Vagina (tissue), 2 donors: ENCODE measurements at regions not wholly inside any gene's neighbourhood (a gene's known extent, or its start where the extent isn't known, plus 50 kb on each side); places are given as distances from the start of the nearest gene placed in this dataset.
"Not testable (repeated sequence)": the region's sequence is repeated elsewhere in the genome, so short reads cannot be mapped to it uniquely, and the experiment has no call there.

Source experiments
- DNase-seq, 2 donors: peaks; one replicate each; pipeline ENCODE4 v3.0.0-alpha.2; 2017; ENCODE audit errors: extremely low spot score in 2 of 2
- H3K27ac ChIP-seq: fragments of 200-600 bp; sonication (generic); one replicate; pipeline ENCODE4 v1.5.1; 2019
- H3K27me3 ChIP-seq: fragments of 200-600 bp; sonication (generic); one replicate; pipeline ENCODE4 v1.5.1; 2019
- H3K36me3 ChIP-seq, 2 donors: fragments of 200-600 bp; sonication (generic); one replicate each; pipeline ENCODE4 v1.5.1; 2017 to 2019
- H3K4me1 ChIP-seq: fragments of 200-600 bp; sonication (generic); one replicate; pipeline ENCODE4 v1.5.1; 2019
- H3K4me3 ChIP-seq, 2 donors: fragments of 200-600 bp; sonication (generic); 1 replicate in 1 of 2; 2 replicates in 1 of 2; pipeline ENCODE4 v1.5.1; 2016 to 2019
- H3K9me3 ChIP-seq: fragments of 200-600 bp; sonication (generic); one replicate; pipeline ENCODE4 v1.5.1; 2019
- POLR2A ChIP-seq, 2 donors: fragments of 450-650 bp; IDR thresholded peaks; one replicate each; pipeline ENCODE4 v1.6.1; 2017; ENCODE audit warnings: antibody characterized with exemption in 2 of 2, mild to moderate bottlenecking in 2 of 2, moderate library complexity in 2 of 2
- POLR2AphosphoS5 ChIP-seq, 2 donors: sonication (generic); formaldehyde crosslinking; IDR thresholded peaks; one replicate each; pipeline ENCODE4 v1.9.0; 2017; ENCODE audit warnings: antibody characterized with exemption in 2 of 2, mild to moderate bottlenecking in 2 of 2, low read depth in 1 of 2; ENCODE audit not compliant: insufficient read depth in 1 of 2
- intact Hi-C: fragments of 100-400 bp; cut with DNase I; formaldehyde crosslinking; loops from one replicate; pipeline ENCODE4 v1.15.1; 2023
- TF ChIP-seq, protein P1 (sequence below), 3 experiments: fragments of 450-650 bp in 2 of 3; fragments of 200-600 bp in 1 of 3; sonication (generic) in 1 of 3; IDR thresholded peaks; one replicate each; pipeline ENCODE4 v1.5.1; 2017 to 2019; ENCODE audit warnings: antibody characterized with exemption in 3 of 3, mild to moderate bottlenecking in 2 of 3, moderate library complexity in 2 of 3

- no peaks in the 10 kb centered on the region for H3K9me3 ChIP-seq
- no peaks in the 10 kb centered on the region for H3K27me3 ChIP-seq
- no peaks in the 10 kb centered on the region for H3K4me1 ChIP-seq
- intact Hi-C loops = no loop called here
- H3K4me3 ChIP-seq = no peak overlapping the region
- no peak for DNase-seq
- no peak overlapping the region for H3K27ac ChIP-seq
- H3K36me3 ChIP-seq = no peaks in the 10 kb centered on the region
- no peak for TF ChIP-seq POLR2A (IDR thresholded peaks at IDR 0.05)
- TF ChIP-seq POLR2AphosphoS5 (IDR thresholded peaks at IDR 0.05; ENCODE audit: insufficient read depth in 1 of 2, low read depth in 1 of 2) = no peak
- TF ChIP-seq, protein P1, sequence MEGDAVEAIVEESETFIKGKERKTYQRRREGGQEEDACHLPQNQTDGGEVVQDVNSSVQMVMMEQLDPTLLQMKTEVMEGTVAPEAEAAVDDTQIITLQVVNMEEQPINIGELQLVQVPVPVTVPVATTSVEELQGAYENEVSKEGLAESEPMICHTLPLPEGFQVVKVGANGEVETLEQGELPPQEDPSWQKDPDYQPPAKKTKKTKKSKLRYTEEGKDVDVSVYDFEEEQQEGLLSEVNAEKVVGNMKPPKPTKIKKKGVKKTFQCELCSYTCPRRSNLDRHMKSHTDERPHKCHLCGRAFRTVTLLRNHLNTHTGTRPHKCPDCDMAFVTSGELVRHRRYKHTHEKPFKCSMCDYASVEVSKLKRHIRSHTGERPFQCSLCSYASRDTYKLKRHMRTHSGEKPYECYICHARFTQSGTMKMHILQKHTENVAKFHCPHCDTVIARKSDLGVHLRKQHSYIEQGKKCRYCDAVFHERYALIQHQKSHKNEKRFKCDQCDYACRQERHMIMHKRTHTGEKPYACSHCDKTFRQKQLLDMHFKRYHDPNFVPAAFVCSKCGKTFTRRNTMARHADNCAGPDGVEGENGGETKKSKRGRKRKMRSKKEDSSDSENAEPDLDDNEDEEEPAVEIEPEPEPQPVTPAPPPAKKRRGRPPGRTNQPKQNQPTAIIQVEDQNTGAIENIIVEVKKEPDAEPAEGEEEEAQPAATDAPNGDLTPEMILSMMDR (IDR thresholded peaks at IDR 0.05) = no peak
Measured at GRCh38 chr2:134056173-134056572, 197.7 kb upstream of the MGAT5 start.

GRCh38 chr2:134061066-134061465 is 192.8 kb upstream of the MGAT5 start:
- H3K4me3 ChIP-seq, H3K27ac ChIP-seq, H3K36me3 ChIP-seq, intact Hi-C loops, DNase-seq, H3K27me3 ChIP-seq, H3K4me1 ChIP-seq, H3K9me3 ChIP-seq: not testable (repeated sequence)

GRCh38 chr2:134062235-134062634 is 191.6 kb upstream of the MGAT5 start:
- H3K4me1 ChIP-seq, DNase-seq, H3K4me3 ChIP-seq, intact Hi-C loops, H3K27ac ChIP-seq, H3K9me3 ChIP-seq, H3K36me3 ChIP-seq, H3K27me3 ChIP-seq: not testable (repeated sequence)

GRCh38 chr2:134063916-134064315 is 190.0 kb upstream of the MGAT5 start:
- H3K36me3 ChIP-seq, H3K27me3 ChIP-seq, H3K9me3 ChIP-seq, DNase-seq, H3K4me3 ChIP-seq, intact Hi-C loops, H3K4me1 ChIP-seq, H3K27ac ChIP-seq: not testable (repeated sequence)

DNA sequence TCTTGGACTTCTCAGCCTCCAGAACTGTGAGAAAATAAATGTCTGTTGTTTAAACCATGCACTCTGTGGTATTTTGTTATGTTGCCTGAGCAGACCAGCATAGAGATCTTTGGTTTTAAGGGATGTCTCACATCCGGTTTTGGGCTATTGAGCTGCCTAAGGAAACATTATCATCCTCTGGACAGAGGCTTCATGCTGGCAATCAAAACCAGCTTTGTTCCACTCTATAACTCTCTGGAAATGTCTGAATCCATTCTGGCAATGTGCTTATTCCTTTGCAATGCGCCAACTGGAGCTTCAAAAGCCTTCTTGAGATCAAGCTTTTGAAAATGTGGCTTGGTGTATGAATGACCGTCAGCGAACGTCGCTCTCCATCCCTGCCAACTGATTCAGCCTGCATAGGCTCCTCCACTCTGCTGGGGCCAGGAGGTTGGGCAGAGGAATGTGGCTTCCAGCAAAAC is 183.6 kb upstream of the MGAT5 start:
- no peaks in the 10 kb centered on the region for H3K4me1 ChIP-seq
- DNase-seq = no peak
- intact Hi-C loops = no loop called here
- no peak overlapping the region for H3K4me3 ChIP-seq
- H3K36me3 ChIP-seq = no peaks in the 10 kb centered on the region
- no peak overlapping the region for H3K27ac ChIP-seq
- TF ChIP-seq, protein P1 (IDR thresholded peaks at IDR 0.05) = no peak
- TF ChIP-seq POLR2AphosphoS5 (IDR thresholded peaks at IDR 0.05; ENCODE audit: insufficient read depth in 1 of 2, low read depth in 1 of 2) (no peak), POLR2A (IDR thresholded peaks at IDR 0.05) (no peak)
- H3K27me3 ChIP-seq = no peaks in the 10 kb centered on the region
- no peaks in the 10 kb centered on the region for H3K9me3 ChIP-seq

- Histone ChIP-seq H3K9me3 (no peaks in the 10 kb centered on the region), H3K4me1 (no peaks in the 10 kb centered on the region), H3K36me3 (no peaks in the 10 kb centered on the region), H3K4me3 (no peak overlapping the region), H3K27me3 (no peaks in the 10 kb centered on the region), H3K27ac (no peak overlapping the region)
- DNase-seq = no peak
- no peak for TF ChIP-seq POLR2A (IDR thresholded peaks at IDR 0.05)
- TF ChIP-seq, protein P1 (IDR thresholded peaks at IDR 0.05) = no peak
- TF ChIP-seq POLR2AphosphoS5 (IDR thresholded peaks at IDR 0.05; ENCODE audit: insufficient read depth in 1 of 2, low read depth in 1 of 2) = no peak
- intact Hi-C loops = no loop called here
Measured at GRCh38 chr2:134072341-134072740, 181.5 kb upstream of the MGAT5 start.

GRCh38 chr2:134073023-134073422 is 180.8 kb upstream of the MGAT5 start:
- Histone ChIP-seq H3K4me1 (no peaks in the 10 kb centered on the region), H3K36me3 (no peaks in the 10 kb centered on the region), H3K27ac (no peak overlapping the region), H3K4me3 (no peak overlapping the region), H3K9me3 (no peaks in the 10 kb centered on the region), H3K27me3 (no peaks in the 10 kb centered on the region)
- no peak for DNase-seq
- intact Hi-C loops = no loop called here
- no peak for TF ChIP-seq POLR2A (IDR thresholded peaks at IDR 0.05)
- TF ChIP-seq, protein P1 (IDR thresholded peaks at IDR 0.05) = no peak
- TF ChIP-seq POLR2AphosphoS5 (IDR thresholded peaks at IDR 0.05; ENCODE audit: insufficient read depth in 1 of 2, low read depth in 1 of 2) = no peak
